ENCODE measurements at regions not wholly inside any gene's neighbourhood (a gene's known extent, or its start where the extent isn't known, plus 50 kb on each side); places are given as distances from the start of the nearest gene placed in this dataset.
"Not testable (repeated sequence)": the region's sequence is repeated elsewhere in the genome, so short reads cannot be mapped to it uniquely, and the experiment has no call there.

GRCh38 chr4:170190265-170190664 lies 100.5 kb upstream of the AADAT start:
- no peaks in the 10 kb centered on the region for H3K27me3 ChIP-seq (ENCODE audit: control insufficient read depth in 2 of 2, insufficient read depth in 2 of 2, low read length in 2 of 2)
- no peak overlapping the region for H3K27ac ChIP-seq (ENCODE audit: low read depth, low read length)
- POLR2A ChIA-PET = no interaction called here
- H3K27me3 Mint-ChIP-seq = peaks cover 0 to 23% (median 3%) of the 10 kb centered on the region in 5 donors
- DNase-seq = no peak
- no peaks in the 10 kb centered on the region for H3K4me1 Mint-ChIP-seq
- no peak overlapping the region for H3K27ac Mint-ChIP-seq
- no peaks in the 10 kb centered on the region for H3K4me1 ChIP-seq (ENCODE audit: control insufficient read depth in 2 of 2, insufficient read depth in 2 of 2, low read length in 2 of 2)
- CTCF ChIA-PET = no interaction called here
- ATAC-seq = no peak
- intact Hi-C loops (cut with micrococcal nuclease) = no loop called here
- H3K9me3 ChIP-seq (ENCODE audit: control insufficient read depth in 2 of 3, low read length in 3 of 3) = no peaks in the 10 kb centered on the region
- no peaks in the 10 kb centered on the region for H3K36me3 ChIP-seq (ENCODE audit: control insufficient read depth in 2 of 3, insufficient read depth in 3 of 3, low read length in 3 of 3)
- H3K4me3 ChIP-seq (ENCODE audit: low read length) = no peak overlapping the region
- peaks cover 0 to 12% (median 0%) of the 10 kb centered on the region in 11 donors for H3K9me3 Mint-ChIP-seq
- no peak overlapping the region for H3K4me3 Mint-ChIP-seq
- no peaks in the 10 kb centered on the region for H3K36me3 Mint-ChIP-seq

- no peaks in the 10 kb centered on the region for H3K27me3 ChIP-seq (ENCODE audit: control insufficient read depth in 2 of 2, insufficient read depth in 2 of 2, low read length in 2 of 2)
- ATAC-seq (no peak), DNase-seq (no peak)
- intact Hi-C loops (cut with micrococcal nuclease) = no loop called here
- no peak overlapping the region for H3K4me3 ChIP-seq (ENCODE audit: low read length)
- no peaks in the 10 kb centered on the region for H3K4me1 ChIP-seq (ENCODE audit: control insufficient read depth in 2 of 2, insufficient read depth in 2 of 2, low read length in 2 of 2)
- no peaks in the 10 kb centered on the region for H3K36me3 ChIP-seq (ENCODE audit: control insufficient read depth in 2 of 3, insufficient read depth in 3 of 3, low read length in 3 of 3)
- no peak overlapping the region for H3K27ac ChIP-seq (ENCODE audit: low read depth, low read length)
- Mint-ChIP-seq H3K4me3 (no peak overlapping the region), H3K9me3 (peaks cover 0 to 11% (median 4%) of the 10 kb centered on the region in 11 donors), H3K36me3 (peaks cover 0 to 3% (median 0%) of the 10 kb centered on the region in 5 donors), H3K4me1 (no peaks in the 10 kb centered on the region), H3K27ac (no peak overlapping the region), H3K27me3 (peaks cover 0 to 4% (median 0%) of the 10 kb centered on the region in 5 donors)
- CTCF ChIA-PET = interaction anchor here (0.9 kb wide), 1 partner anchor 35 kb away, joined by 3 read pairs; no protein-coding TSS in a partner anchor
- no peaks in the 10 kb centered on the region for H3K9me3 ChIP-seq (ENCODE audit: control insufficient read depth in 2 of 3, low read length in 3 of 3)
- POLR2A ChIA-PET = no interaction called here
These were observed 81.1 kb upstream of the AADAT start for GRCh38 chr4:170170861-170171260.

- no peaks in the 10 kb centered on the region for H3K4me1 Mint-ChIP-seq
- no peak overlapping the region for H3K4me3 ChIP-seq (ENCODE audit: low read length)
- no peaks in the 10 kb centered on the region for H3K4me1 ChIP-seq (ENCODE audit: control insufficient read depth in 2 of 2, insufficient read depth in 2 of 2, low read length in 2 of 2)
- H3K27ac ChIP-seq (ENCODE audit: low read depth, low read length) = no peak overlapping the region
- peaks cover 0 to 3% (median 0%) of the 10 kb centered on the region in 5 donors for H3K36me3 Mint-ChIP-seq
- H3K9me3 Mint-ChIP-seq = peaks cover 0 to 11% (median 1%) of the 10 kb centered on the region in 11 donors
- CTCF ChIA-PET = no interaction called here
- H3K27ac Mint-ChIP-seq = no peak overlapping the region
- H3K27me3 ChIP-seq (ENCODE audit: control insufficient read depth in 2 of 2, insufficient read depth in 2 of 2, low read length in 2 of 2) = no peaks in the 10 kb centered on the region
- intact Hi-C loops (cut with micrococcal nuclease) = no loop called here
- H3K27me3 Mint-ChIP-seq = peaks cover 0 to 4% (median 0%) of the 10 kb centered on the region in 5 donors
- no peaks in the 10 kb centered on the region for H3K36me3 ChIP-seq (ENCODE audit: control insufficient read depth in 2 of 3, insufficient read depth in 3 of 3, low read length in 3 of 3)
- H3K4me3 Mint-ChIP-seq = no peak overlapping the region
- no peak for ATAC-seq
- no peaks in the 10 kb centered on the region for H3K9me3 ChIP-seq (ENCODE audit: control insufficient read depth in 2 of 3, low read length in 3 of 3)
- POLR2A ChIA-PET = no interaction called here
- no peak for DNase-seq
These were observed 79.9 kb upstream of the AADAT start for GRCh38 chr4:170169699-170170098.

- ATAC-seq = no peak
These were observed 77.9 kb upstream of the AADAT start for GRCh38 chr4:170167678-170168077.

GRCh38 chr4:170166193-170166592 lies 76.4 kb upstream of the AADAT start:
- H3K36me3 Mint-ChIP-seq; H3K4me3 ChIP-seq (ENCODE audit: low read length); CTCF ChIA-PET; H3K4me1 Mint-ChIP-seq; DNase-seq; H3K9me3 ChIP-seq (ENCODE audit: control insufficient read depth in 2 of 3, low read length in 3 of 3); H3K36me3 ChIP-seq (ENCODE audit: control insufficient read depth in 2 of 3, insufficient read depth in 3 of 3, low read length in 3 of 3); H3K27me3 ChIP-seq (ENCODE audit: control insufficient read depth in 2 of 2, insufficient read depth in 2 of 2, low read length in 2 of 2); H3K4me1 ChIP-seq (ENCODE audit: control insufficient read depth in 2 of 2, insufficient read depth in 2 of 2, low read length in 2 of 2); ATAC-seq; H3K27ac Mint-ChIP-seq; H3K4me3 Mint-ChIP-seq; intact Hi-C loops (cut with micrococcal nuclease); POLR2A ChIA-PET; H3K27ac ChIP-seq (ENCODE audit: low read depth, low read length): not testable (repeated sequence)
- peaks cover 0 to 18% (median 4%) of the 10 kb centered on the region in 5 donors for H3K27me3 Mint-ChIP-seq
- peaks cover 0 to 11% (median under 1%) of the 10 kb centered on the region in 11 donors for H3K9me3 Mint-ChIP-seq

More at GRCh38 chr4:170167678-170168077, 77.9 kb upstream of the AADAT start:
- Mint-ChIP-seq H3K4me1 (no peaks in the 10 kb centered on the region), H3K9me3 (peaks cover 0 to 11% (median 2%) of the 10 kb centered on the region in 11 donors), H3K27ac (no peak overlapping the region), H3K36me3 (peaks cover 0 to 3% (median 0%) of the 10 kb centered on the region in 5 donors), H3K4me3 (no peak overlapping the region), H3K27me3 (peaks cover 0 to 9% (median 0%) of the 10 kb centered on the region in 5 donors)
- no peaks in the 10 kb centered on the region for H3K9me3 ChIP-seq (ENCODE audit: control insufficient read depth in 2 of 3, low read length in 3 of 3)
- no peaks in the 10 kb centered on the region for H3K4me1 ChIP-seq (ENCODE audit: control insufficient read depth in 2 of 2, insufficient read depth in 2 of 2, low read length in 2 of 2)
- no peak overlapping the region for H3K27ac ChIP-seq (ENCODE audit: low read depth, low read length)
- no peaks in the 10 kb centered on the region for H3K36me3 ChIP-seq (ENCODE audit: control insufficient read depth in 2 of 3, insufficient read depth in 3 of 3, low read length in 3 of 3)
- ChIA-PET CTCF (no interaction called here), POLR2A (no interaction called here)
- DNase-seq = no peak
- H3K27me3 ChIP-seq (ENCODE audit: control insufficient read depth in 2 of 2, insufficient read depth in 2 of 2, low read length in 2 of 2) = no peaks in the 10 kb centered on the region
- no peak overlapping the region for H3K4me3 ChIP-seq (ENCODE audit: low read length)
- intact Hi-C loops (cut with micrococcal nuclease) = no loop called here

- intact Hi-C loops (cut with micrococcal nuclease) = no loop called here
- CTCF ChIA-PET = no interaction called here
- Histone ChIP-seq H3K27ac (ENCODE audit: low read depth, low read length) (no peak overlapping the region), H3K4me1 (ENCODE audit: control insufficient read depth in 2 of 2, insufficient read depth in 2 of 2, low read length in 2 of 2) (no peaks in the 10 kb centered on the region), H3K9me3 (ENCODE audit: control insufficient read depth in 2 of 3, low read length in 3 of 3) (no peaks in the 10 kb centered on the region), H3K4me3 (ENCODE audit: low read length) (no peak overlapping the region), H3K36me3 (ENCODE audit: control insufficient read depth in 2 of 3, insufficient read depth in 3 of 3, low read length in 3 of 3) (no peaks in the 10 kb centered on the region), H3K27me3 (ENCODE audit: control insufficient read depth in 2 of 2, insufficient read depth in 2 of 2, low read length in 2 of 2) (no peaks in the 10 kb centered on the region)
- Mint-ChIP-seq H3K9me3 (peaks cover 0 to 14% (median 0%) of the 10 kb centered on the region in 11 donors), H3K4me1 (no peaks in the 10 kb centered on the region), H3K36me3 (no peaks in the 10 kb centered on the region), H3K27me3 (peaks cover 0 to 30% (median 0%) of the 10 kb centered on the region in 5 donors), H3K4me3 (no peak overlapping the region), H3K27ac (no peak overlapping the region)
- ATAC-seq (no peak), DNase-seq (no peak)
- POLR2A ChIA-PET = no interaction called here
These were observed 72.7 kb upstream of the AADAT start for GRCh38 chr4:170162416-170162815.

GRCh38 chr4:170157670-170158069 lies 67.9 kb upstream of the AADAT start:
- no peaks in the 10 kb centered on the region for H3K4me1 Mint-ChIP-seq
- Histone ChIP-seq H3K9me3 (ENCODE audit: control insufficient read depth in 2 of 3, low read length in 3 of 3) (no peaks in the 10 kb centered on the region), H3K36me3 (ENCODE audit: control insufficient read depth in 2 of 3, insufficient read depth in 3 of 3, low read length in 3 of 3) (no peaks in the 10 kb centered on the region), H3K4me3 (ENCODE audit: low read length) (no peak overlapping the region), H3K4me1 (ENCODE audit: control insufficient read depth in 2 of 2, insufficient read depth in 2 of 2, low read length in 2 of 2) (no peaks in the 10 kb centered on the region), H3K27me3 (ENCODE audit: control insufficient read depth in 2 of 2, insufficient read depth in 2 of 2, low read length in 2 of 2) (no peaks in the 10 kb centered on the region), H3K27ac (ENCODE audit: low read depth, low read length) (no peak overlapping the region)
- intact Hi-C loops (cut with micrococcal nuclease) = no loop called here
- no peak overlapping the region for H3K4me3 Mint-ChIP-seq
- H3K27ac Mint-ChIP-seq = no peak overlapping the region
- CTCF ChIA-PET = no interaction called here
- POLR2A ChIA-PET = no interaction called here
- peaks cover 0 to 3% (median 0%) of the 10 kb centered on the region in 5 donors for H3K36me3 Mint-ChIP-seq
- ATAC-seq (no peak), DNase-seq (no peak)
- peaks cover 0 to 29% (median 5%) of the 10 kb centered on the region in 5 donors for H3K27me3 Mint-ChIP-seq
- peaks cover 0 to 23% (median 7%) of the 10 kb centered on the region in 11 donors for H3K9me3 Mint-ChIP-seq
